DOHH2 (cell line): ENCODE measurements at regions not wholly inside any gene's neighbourhood (a gene's known extent, or its start where the extent isn't known, plus 50 kb on each side); places are given as distances from the start of the nearest gene placed in this dataset.

Source experiments
- CTCF ChIP-seq: fragments of 200-600 bp; sonication (generic); IDR thresholded peaks from one replicate; pipeline ENCODE4 v1.5.1; 2014; ENCODE audit warnings: antibody characterized with exemption, mild to moderate bottlenecking, low read depth, low read length; ENCODE audit not compliant: poor library complexity, severe bottlenecking
- EZH2phosphoT487 ChIP-seq: fragments of 200-600 bp; sonication (generic); IDR thresholded peaks from 2 replicates; pipeline ENCODE4 v1.6.1; 2017; ENCODE audit warnings: borderline replicate concordance, mild to moderate bottlenecking, antibody characterized with exemption, low read length, moderate library complexity, mixed read lengths

- TF ChIP-seq CTCF (no peak), EZH2phosphoT487 (no peak)
Measured at GRCh38 chr12:92458996-92459395, 243.8 kb upstream of the PLEKHG7 start.
